NCI-H82 (cell line): ENCODE measurements at regions not wholly inside any gene's neighbourhood (a gene's known extent, or its start where the extent isn't known, plus 50 kb on each side); places are given as distances from the start of the nearest gene placed in this dataset.

Source experiments
- DNase-seq: peaks from one replicate; lab custom pipeline; 2025; lab: John Stamatoyannopoulos, UW

GRCh38 chr10:124227055-124227975, 133.9 kb upstream of the CHST15 start:
- DNase-seq: no peak

GRCh38 chr10:124226271-124227054, 133.1 kb upstream of the CHST15 start:
- DNase-seq: no peak

GRCh38 chr10:124225467-124226270, 132.3 kb upstream of the CHST15 start:
- DNase-seq: no peak

GRCh38 chr10:124225029-124225466, 131.7 kb upstream of the CHST15 start:
- no peak for DNase-seq

GRCh38 chr10:124224331-124225028, 131.1 kb upstream of the CHST15 start:
- no peak for DNase-seq

- DNase-seq: no peak
Observed at GRCh38 chr10:124223711-124224085, 130.3 kb upstream of the CHST15 start.

GRCh38 chr10:124222988-124223710, 129.8 kb upstream of the CHST15 start:
- DNase-seq: no peak

- no peak for DNase-seq
Observed at GRCh38 chr10:124222318-124222987, 129.1 kb upstream of the CHST15 start.

GRCh38 chr10:124221356-124222317, 128.2 kb upstream of the CHST15 start:
- no peak for DNase-seq

- DNase-seq: no peak
Observed at GRCh38 chr10:124220971-124221355, 127.6 kb upstream of the CHST15 start.

- no peak for DNase-seq
Observed at GRCh38 chr10:124220547-124220946, 127.1 kb upstream of the CHST15 start.

GRCh38 chr10:124219655-124220054, 126.3 kb upstream of the CHST15 start:
- DNase-seq: no peak

GRCh38 chr10:124219062-124219461, 125.7 kb upstream of the CHST15 start:
- no peak for DNase-seq

- no peak for DNase-seq
Observed at GRCh38 chr10:124217906-124218804, 124.8 kb upstream of the CHST15 start.

GRCh38 chr10:124217031-124217430, 123.6 kb upstream of the CHST15 start:
- no peak for DNase-seq

- no peak for DNase-seq
Observed at GRCh38 chr10:124214610-124215375, 121.4 kb upstream of the CHST15 start.

GRCh38 chr10:124213899-124214510, 120.6 kb upstream of the CHST15 start:
- no peak for DNase-seq
